ENCODE measurements at regions not wholly inside any gene's neighbourhood (a gene's known extent, or its start where the extent isn't known, plus 50 kb on each side); places are given as distances from the start of the nearest gene placed in this dataset.

DNA sequence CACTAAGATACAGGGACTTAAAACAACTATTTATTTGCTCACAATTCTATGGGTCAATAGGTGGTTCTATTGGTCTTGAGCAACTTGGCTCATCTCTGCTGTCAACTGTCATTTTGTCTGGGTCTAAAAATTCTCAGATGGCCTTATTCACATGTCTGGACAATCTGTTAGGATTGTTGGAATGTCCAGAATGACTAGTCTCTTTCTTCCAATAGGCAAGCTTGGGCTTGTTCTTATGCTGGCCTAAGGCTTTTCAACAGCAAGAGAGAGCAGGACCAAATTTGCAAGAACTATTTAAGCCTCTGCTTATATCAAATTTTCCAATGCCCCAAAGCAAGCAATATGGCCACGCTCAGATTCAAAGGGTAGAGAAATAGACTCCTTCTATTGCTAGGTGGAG is 240.9 kb downstream of the KIF2B start:
- TF ChIP-seq POLR2A (IDR thresholded peaks at IDR 0.05; ENCODE audit: low read depth, low read length) (no peak), TAF1 (IDR thresholded peaks at IDR 0.05; ENCODE audit: borderline replicate concordance, low read depth, low read length) (no peak)

All from GM12892 (cell line).